Peyer's patch (tissue), 4 donors: ENCODE measurements at regions not wholly inside any gene's neighbourhood (a gene's known extent, or its start where the extent isn't known, plus 50 kb on each side); places are given as distances from the start of the nearest gene placed in this dataset.

Experiments
- CTCF ChIP-seq, 6 experiments: fragments of 450-650 bp in 4 of 6; fragments of 200-600 bp in 2 of 6; sonication (generic) in 1 of 6; IDR thresholded peaks; one replicate each; pipeline ENCODE4 v1.5.1; 2017 to 2019; ENCODE audit warnings: antibody characterized with exemption in 6 of 6, mild to moderate bottlenecking in 3 of 6, moderate library complexity in 1 of 6
- POLR2A ChIP-seq, 2 donors: fragments of 450-650 bp; IDR thresholded peaks; one replicate each; pipeline ENCODE4 v1.5.1; 2017; ENCODE audit warnings: antibody characterized with exemption in 2 of 2, mild to moderate bottlenecking in 2 of 2, moderate library complexity in 2 of 2

DNA sequence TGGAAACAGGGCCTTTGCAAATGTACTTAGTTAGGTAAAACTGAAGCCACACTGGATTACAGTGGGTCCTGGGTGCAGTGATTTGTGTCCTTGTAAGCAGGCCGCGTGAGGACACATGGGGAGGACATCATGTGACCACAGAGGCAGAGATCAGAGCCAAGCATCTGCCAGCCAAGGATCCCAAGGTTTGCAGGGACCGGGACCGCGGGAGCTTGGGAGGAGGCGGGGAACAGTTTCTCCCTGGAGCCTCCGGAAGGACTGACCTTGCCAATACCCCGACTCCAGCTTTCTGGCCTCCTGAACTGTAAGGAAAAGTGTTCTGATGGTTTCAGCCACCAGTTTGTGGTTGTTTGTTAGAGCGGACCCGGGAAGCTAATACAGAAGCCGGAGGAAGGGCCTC is 500.9 kb downstream of the PREX1 start:
- no peak for TF ChIP-seq CTCF (IDR thresholded peaks at IDR 0.05)
- TF ChIP-seq POLR2A (IDR thresholded peaks at IDR 0.05) = no peak
